ENCODE measurements at regions not wholly inside any gene's neighbourhood (a gene's known extent, or its start where the extent isn't known, plus 50 kb on each side); places are given as distances from the start of the nearest gene placed in this dataset.

GRCh38 chr3:156620901-156621300 is 53.5 kb upstream of the TIPARP start:
- no peak for DNase-seq (ENCODE audit: low spot score)

GRCh38 chr3:156620260-156620659 is 54.1 kb upstream of the TIPARP start:
- DNase-seq (ENCODE audit: low spot score): no peak

- DNase-seq (ENCODE audit: low spot score): no peak
Observed at GRCh38 chr3:156619376-156619775, 55.0 kb upstream of the TIPARP start.

GRCh38 chr3:156617781-156618180 is 56.6 kb upstream of the TIPARP start:
- no peak for DNase-seq (ENCODE audit: low spot score)

- DNase-seq (ENCODE audit: low spot score): no peak
Observed at GRCh38 chr3:156617145-156617544, 57.2 kb upstream of the TIPARP start.

GRCh38 chr3:156615592-156616173 is 58.7 kb upstream of the TIPARP start:
- DNase-seq (ENCODE audit: low spot score): no peak

GRCh38 chr3:156614642-156615511 is 59.5 kb upstream of the TIPARP start:
- DNase-seq (ENCODE audit: low spot score): no peak

- no peak for DNase-seq (ENCODE audit: low spot score)
Observed at GRCh38 chr3:156612903-156613302, 58.0 kb upstream of the SSR3 start.

- no peak for DNase-seq (ENCODE audit: low spot score)
Observed at GRCh38 chr3:156611870-156612494, 57.1 kb upstream of the SSR3 start.

GRCh38 chr3:156610154-156610553 is 55.2 kb upstream of the SSR3 start:
- DNase-seq (ENCODE audit: low spot score): no peak

GRCh38 chr3:156609546-156609945 is 54.6 kb upstream of the SSR3 start:
- DNase-seq (ENCODE audit: low spot score): no peak

GRCh38 chr3:156608601-156609514 is 53.9 kb upstream of the SSR3 start:
- no peak for DNase-seq (ENCODE audit: low spot score)

GRCh38 chr3:156606729-156607128 is 51.8 kb upstream of the SSR3 start:
- DNase-seq (ENCODE audit: low spot score): no peak

- DNase-seq (ENCODE audit: low spot score): peak; percentile 70
Observed at GRCh38 chr3:156605686-156606605, 51.0 kb upstream of the SSR3 start.

GRCh38 chr3:156604642-156605144 is 49.8 kb upstream of the SSR3 start:
- DNase-seq (ENCODE audit: low spot score): no peak

All from ecto neural progenitor cell (in vitro differentiated cells).